GM12874 (cell line): ENCODE measurements at regions not wholly inside any gene's neighbourhood (a gene's known extent, or its start where the extent isn't known, plus 50 kb on each side); places are given as distances from the start of the nearest gene placed in this dataset.

Experiments
- CTCF ChIP-seq: IDR thresholded peaks from 2 replicates; pipeline ENCODE4 v1.5.1; 2011; ENCODE audit warnings: low read depth, mild to moderate bottlenecking, control low read depth, low read length, moderate library complexity; ENCODE audit not compliant: insufficient read depth

- no peak for TF ChIP-seq CTCF
Observed at GRCh38 chr13:106155411-106155810, 380.1 kb downstream of the EFNB2 start.

GRCh38 chr13:106153876-106154275, 381.6 kb downstream of the EFNB2 start:
- TF ChIP-seq CTCF, result no peak

- TF ChIP-seq CTCF, result no peak
Observed at GRCh38 chr13:106153041-106153440, 382.4 kb downstream of the EFNB2 start.

- no peak for TF ChIP-seq CTCF
Observed at GRCh38 chr13:106152047-106152446, 383.4 kb downstream of the EFNB2 start.

- no peak for TF ChIP-seq CTCF
Observed at GRCh38 chr13:106151056-106151699, 384.3 kb downstream of the EFNB2 start.

GRCh38 chr13:106145997-106146864, 389.2 kb downstream of the EFNB2 start:
- TF ChIP-seq CTCF, result no peak

- no peak for TF ChIP-seq CTCF
Observed at GRCh38 chr13:106145070-106145469, 390.4 kb downstream of the EFNB2 start.
